HFF-Myc (cell line): ENCODE measurements at regions not wholly inside any gene's neighbourhood (a gene's known extent, or its start where the extent isn't known, plus 50 kb on each side); places are given as distances from the start of the nearest gene placed in this dataset.

Experiments used
- DNase-seq: peaks from one replicate; pipeline ENCODE4 v3.0.0-alpha.2; 2011; ENCODE audit warnings: low read depth; ENCODE audit errors: extremely low read depth
- H3K4me3 ChIP-seq: replicated peaks from 2 replicates; pipeline ENCODE4 v1.5.1; 2011; ENCODE audit warnings: low read depth, mild to moderate bottlenecking, control low read depth, low read length
- CTCF ChIP-seq: IDR thresholded peaks from 2 replicates; pipeline ENCODE4 v1.5.1; 2012; ENCODE audit warnings: mild to moderate bottlenecking, low read depth, low read length, control low read depth; ENCODE audit errors: missing control alignments

GRCh38 chr3:99287876-99288275, 350.5 kb upstream of the COL8A1 start:
- DNase-seq, result no peak
- H3K4me3 ChIP-seq, result no peak overlapping the region
- no peak for TF ChIP-seq CTCF

GRCh38 chr3:99286266-99286845, 352.0 kb upstream of the COL8A1 start:
- DNase-seq, result no peak
- H3K4me3 ChIP-seq, result no peak overlapping the region
- TF ChIP-seq CTCF, result no peak

- no peak for DNase-seq
- no peak for TF ChIP-seq CTCF
Measured at GRCh38 chr3:99269606-99270351, 368.3 kb upstream of the DCBLD2 start.

GRCh38 chr3:99256788-99257187, 355.3 kb upstream of the DCBLD2 start:
- no peak for TF ChIP-seq CTCF
- H3K4me3 ChIP-seq, result no peak overlapping the region
- no peak for DNase-seq

More at GRCh38 chr3:99269606-99270351, 368.3 kb upstream of the DCBLD2 start:
- H3K4me3 ChIP-seq, result no peak overlapping the region

- no peak for DNase-seq
- no peak overlapping the region for H3K4me3 ChIP-seq
- TF ChIP-seq CTCF, result no peak
Measured at GRCh38 chr3:99253963-99254355, 352.5 kb upstream of the DCBLD2 start.

GRCh38 chr3:99250821-99251355, 349.4 kb upstream of the DCBLD2 start:
- TF ChIP-seq CTCF, result no peak
- DNase-seq, result no peak
- no peak overlapping the region for H3K4me3 ChIP-seq

GRCh38 chr3:99250272-99250671, 348.8 kb upstream of the DCBLD2 start:
- DNase-seq, result no peak
- no peak overlapping the region for H3K4me3 ChIP-seq
- no peak for TF ChIP-seq CTCF
